GM12878 (cell line): ENCODE measurements at regions not wholly inside any gene's neighbourhood (a gene's known extent, or its start where the extent isn't known, plus 50 kb on each side); places are given as distances from the start of the nearest gene placed in this dataset.

Experiments used
- ATAC-seq: fragments of 200-7000 bp; cut with Tn5 transposase; 3 replicates; pipeline ENCODE4 v1.9.1; 2020; ENCODE audit warnings: mild to moderate bottlenecking, moderate library complexity
- BruUV-seq: library from RNA; stranded (reverse); fragments of 400-500 nt; replicated peaks from 2 replicates; lab custom pipeline; 2021; lab: Mats Ljungman, UMichigan
- CTCF ChIA-PET: fragments of 300-600 bp; sonication (Branson Sonifier 250); formaldehyde crosslinking; extraction: SDS; loops from one replicate; lab custom pipeline; 2021; ENCODE audit warnings: inconsistent platforms; lab: Yijun Ruan, JAX
- POLR2A ChIA-PET: fragments of 350-600 bp; formaldehyde crosslinking; extraction: SDS; loops from one replicate; lab custom pipeline; 2021; ENCODE audit warnings: inconsistent platforms; lab: Charles Lee
- RAD21 ChIA-PET: fragments of 300-600 bp; sonication (Branson Sonifier 250); formaldehyde crosslinking; loops from one replicate; lab custom pipeline; 2023; ENCODE audit warnings: antibody characterized with exemption; ENCODE audit not compliant: unreplicated experiment; lab: Charles Lee
- SMC1A ChIA-PET: fragments of 300-600 bp; sonication (Branson Sonifier 250); formaldehyde crosslinking; loops from one replicate; lab custom pipeline; 2023; ENCODE audit not compliant: unreplicated experiment, uncharacterized antibody; lab: Charles Lee
- DNase-seq: peaks from one replicate; pipeline ENCODE4 v3.0.0-alpha.2; 2011; ENCODE audit warnings: low read depth, low spot score
- FAIRE-seq: peaks from 3 replicates; lab custom pipeline; 2011; peaks lifted over from hg19 to GRCh38; lab: Jason Lieb, UNC
- H2AFZ ChIP-seq: 2 replicates; pipeline ENCODE4 v1.6.0; 2011; ENCODE audit warnings: low read depth, low read length, control low read depth; ENCODE audit not compliant: control insufficient read depth
- H3K27ac ChIP-seq: 2 replicates; pipeline ENCODE4 v1.5.1; 2011; ENCODE audit warnings: control low read depth; ENCODE audit not compliant: control insufficient read depth, insufficient read depth
- H3K27me3 ChIP-seq, 2 experiments: replicated peaks in 1 of 2; 2 replicates each; pipeline versions ENCODE4 v1.6.0 to v1.6.1; 2011; ENCODE audit warnings: low read length in 1 of 2; ENCODE audit not compliant: control insufficient read depth in 2 of 2, insufficient read depth in 2 of 2
- H3K36me3 ChIP-seq, 2 experiments: 2 replicates each; pipeline ENCODE4 v1.5.1; 2011; ENCODE audit warnings: low read length in 1 of 2; ENCODE audit not compliant: control insufficient read depth in 2 of 2, insufficient read depth in 2 of 2
- H3K4me1 ChIP-seq: 2 replicates; pipeline ENCODE4 v1.6.1; 2011; ENCODE audit warnings: mild to moderate bottlenecking, low read length, moderate library complexity, mixed read lengths; ENCODE audit not compliant: control insufficient read depth, insufficient read depth
- H3K4me2 ChIP-seq: 2 replicates; pipeline ENCODE4 v1.6.0; 2011; ENCODE audit warnings: control low read depth; ENCODE audit not compliant: control insufficient read depth, insufficient read depth
- H3K4me3 ChIP-seq: fragments of 200-600 bp; sonication (generic); 2 replicates; pipeline ENCODE4 v1.5.1; 2016
- H3K79me2 ChIP-seq: 2 replicates; pipeline ENCODE4 v1.6.0; 2011; ENCODE audit warnings: low read length; ENCODE audit not compliant: control insufficient read depth, insufficient read depth
- H3K9ac ChIP-seq: 2 replicates; pipeline ENCODE4 v1.8.0; 2011; ENCODE audit warnings: low read length, control low read depth, mixed read lengths; ENCODE audit not compliant: control insufficient read depth, insufficient read depth
- H3K9me3 ChIP-seq: replicated peaks from 3 replicates; pipeline ENCODE4 v1.5.1; 2011; ENCODE audit warnings: mild to moderate bottlenecking, low read length; ENCODE audit not compliant: control insufficient read depth, insufficient read depth
- H4K20me1 ChIP-seq: 2 replicates; pipeline ENCODE4 v1.6.0; 2011; ENCODE audit not compliant: control insufficient read depth, insufficient read depth
- CBX5 ChIP-seq: sonication (generic); IDR thresholded peaks from 2 replicates; pipeline ENCODE4 v1.6.1; 2016; ENCODE audit warnings: low read depth, moderate library complexity, mild to moderate bottlenecking, inconsistent platforms
- CREB1 ChIP-seq: IDR thresholded peaks from 2 replicates; pipeline ENCODE4 v1.6.1; 2012; ENCODE audit warnings: low read depth, mild to moderate bottlenecking, inconsistent platforms
- EP300 ChIP-seq, 2 experiments: fragments of 150-350 bp in 1 of 2; IDR thresholded peaks; 2 replicates each; pipeline ENCODE4 v1.6.1; 2011 to 2012; ENCODE audit warnings: low read depth in 2 of 2, low read length in 2 of 2, borderline replicate concordance in 1 of 2, improper control_type of control experiment in 1 of 2, inconsistent platforms in 1 of 2; ENCODE audit not compliant: control insufficient read depth in 1 of 2
- HCFC1 ChIP-seq: fragments of 150-350 bp; IDR thresholded peaks from 2 replicates; pipeline ENCODE4 v1.6.1; 2014; ENCODE audit warnings: low read length
- MTA2 ChIP-seq: fragments of 450-650 bp; IDR thresholded peaks from 2 replicates; pipeline ENCODE4 v1.6.1; 2016; ENCODE audit warnings: low read depth, mild to moderate bottlenecking, moderate library complexity
- PBX3 ChIP-seq: IDR thresholded peaks from 2 replicates; pipeline ENCODE4 v1.6.1; 2011; ENCODE audit warnings: mild to moderate bottlenecking, low read depth, low read length, moderate library complexity; ENCODE audit not compliant: insufficient replicate concordance
- POU2F2 ChIP-seq: IDR thresholded peaks from 3 replicates; pipeline ENCODE4 v1.6.1; 2011; ENCODE audit warnings: low read depth, mild to moderate bottlenecking, low read length, borderline replicate concordance
- STAT1 ChIP-seq: fragments of 450-650 bp; conservative IDR thresholded peaks from 2 replicates; pipeline ENCODE4 v1.6.1; 2014; ENCODE audit warnings: antibody characterized with exemption, mild to moderate bottlenecking
- ZNF217 ChIP-seq: fragments of 450-650 bp; IDR thresholded peaks from 2 replicates; pipeline ENCODE4 v1.6.1; 2017; ENCODE audit warnings: antibody characterized with exemption, mild to moderate bottlenecking
- WGBS: methylation state at CpG from one replicate; pipeline ENCODE4 v1.1.6; 2016; ENCODE audit warnings: low lambda C conversion rate; ENCODE audit not compliant: insufficient replicate concordance, insufficient coverage; ENCODE audit errors: missing lambda C conversion rate; 5-methylcytosine and 5-hydroxymethylcytosine counted together
- in situ Hi-C: fragments of 300-500 bp; cut with MboI; formaldehyde crosslinking; loops from 9 replicates; pipeline ENCODE4 v1.14.3; 2018; ENCODE audit warnings: mixed read lengths
- intact Hi-C: fragments of 100-400 bp; cut with micrococcal nuclease; formaldehyde crosslinking; loops from one replicate; pipeline ENCODE4 v1.14.2; 2022; ENCODE audit not compliant: unreplicated experiment
- TF ChIP-seq, protein P1 (sequence below): fragments of 450-650 bp; IDR thresholded peaks from 2 replicates; pipeline ENCODE4 v1.6.1; 2017; ENCODE audit warnings: low read depth, mild to moderate bottlenecking, moderate library complexity
- TF ChIP-seq, protein P2 (sequence below): fragments of 450-650 bp; IDR thresholded peaks from 2 replicates; pipeline ENCODE4 v1.6.1; 2017; ENCODE audit warnings: mild to moderate bottlenecking
- TF ChIP-seq, protein P3 (sequence below): IDR thresholded peaks from 2 replicates; pipeline ENCODE4 v1.6.1; 2011; ENCODE audit warnings: low read depth, low read length, improper control_type of control experiment, borderline replicate concordance

DNA sequence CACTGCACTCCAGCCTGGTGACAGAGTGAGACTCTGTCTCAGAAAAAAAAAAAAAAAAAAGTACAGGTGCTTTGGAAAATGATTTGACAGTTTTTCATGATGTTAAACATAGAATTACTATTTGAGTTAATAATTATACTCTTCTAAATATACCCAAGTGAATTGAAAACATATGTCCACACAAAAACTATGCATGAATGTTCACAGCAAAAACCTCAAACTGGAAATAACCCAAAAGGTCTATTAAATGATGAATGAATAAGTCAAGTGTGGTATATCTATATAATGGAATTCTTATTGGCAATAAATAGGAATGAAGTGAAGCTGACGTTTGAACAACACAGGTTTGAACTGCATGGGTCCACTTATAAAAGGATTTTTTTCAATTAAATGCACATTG is 207.2 kb upstream of the DAB2 start:
- no peaks in the 10 kb centered on the region for H3K4me1 ChIP-seq
- H2AFZ ChIP-seq: no peak overlapping the region
- H3K9ac ChIP-seq: no peak overlapping the region
- no peak overlapping the region for H3K4me2 ChIP-seq
- in situ Hi-C loops (no loop called here), intact Hi-C loops (no loop called here)
- H3K27ac ChIP-seq: no peak overlapping the region
- 23% methylated on average over 1 of the region's 1 CpG for WGBS
- no peak for TF ChIP-seq STAT1
- TF ChIP-seq CREB1: no peak
- TF ChIP-seq MTA2: no peak
- TF ChIP-seq, protein P1, sequence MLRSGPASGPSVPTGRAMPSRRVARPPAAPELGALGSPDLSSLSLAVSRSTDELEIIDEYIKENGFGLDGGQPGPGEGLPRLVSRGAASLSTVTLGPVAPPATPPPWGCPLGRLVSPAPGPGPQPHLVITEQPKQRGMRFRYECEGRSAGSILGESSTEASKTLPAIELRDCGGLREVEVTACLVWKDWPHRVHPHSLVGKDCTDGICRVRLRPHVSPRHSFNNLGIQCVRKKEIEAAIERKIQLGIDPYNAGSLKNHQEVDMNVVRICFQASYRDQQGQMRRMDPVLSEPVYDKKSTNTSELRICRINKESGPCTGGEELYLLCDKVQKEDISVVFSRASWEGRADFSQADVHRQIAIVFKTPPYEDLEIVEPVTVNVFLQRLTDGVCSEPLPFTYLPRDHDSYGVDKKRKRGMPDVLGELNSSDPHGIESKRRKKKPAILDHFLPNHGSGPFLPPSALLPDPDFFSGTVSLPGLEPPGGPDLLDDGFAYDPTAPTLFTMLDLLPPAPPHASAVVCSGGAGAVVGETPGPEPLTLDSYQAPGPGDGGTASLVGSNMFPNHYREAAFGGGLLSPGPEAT: no peak
- TF ChIP-seq ZNF217: no peak
- TF ChIP-seq EP300 (IDR thresholded peaks at IDR 0.05; ENCODE audit: borderline replicate concordance in 1 of 2, control insufficient read depth in 1 of 2, low read depth in 2 of 2, low read length in 2 of 2): no peak
- ChIA-PET CTCF (no interaction called here), POLR2A (no interaction called here), RAD21 (no interaction called here), SMC1A (no interaction called here)
- no peaks in the 10 kb centered on the region for H3K9me3 ChIP-seq
- no TSS peak for BruUV-seq
- no peaks in the 10 kb centered on the region for H3K36me3 ChIP-seq
- H3K4me3 ChIP-seq: no peak overlapping the region
- DNase-seq (no peak), FAIRE-seq (no peak), ATAC-seq (no peak)
- H3K27me3 ChIP-seq: no peaks in the 10 kb centered on the region
- H3K79me2 ChIP-seq: no peaks in the 10 kb centered on the region
- no peaks in the 10 kb centered on the region for H4K20me1 ChIP-seq

GRCh38 chr5:39629946-39630345 is 205.2 kb upstream of the DAB2 start:
- WGBS: 8% methylated on average over 5 of the region's 5 CpGs
- RAD21 ChIA-PET: no interaction called here
- H3K4me2 ChIP-seq: no peak overlapping the region
- no peak overlapping the region for H3K4me3 ChIP-seq
- BruUV-seq: no TSS peak
- H3K9me3 ChIP-seq: no peaks in the 10 kb centered on the region; the same call in 2 of the 3 replicates
- no peak for FAIRE-seq
- no peaks in the 10 kb centered on the region for H3K27me3 ChIP-seq
- in situ Hi-C loops (no loop called here), intact Hi-C loops (no loop called here)
- no peak overlapping the region for H3K27ac ChIP-seq
- H3K4me1 ChIP-seq: no peaks in the 10 kb centered on the region
- no peaks in the 10 kb centered on the region for H3K79me2 ChIP-seq
- no peaks in the 10 kb centered on the region for H4K20me1 ChIP-seq
- ATAC-seq: no peak
- POLR2A ChIA-PET: no interaction called here
- CTCF ChIA-PET: no interaction called here
- SMC1A ChIA-PET: no interaction called here
- no peak for DNase-seq
- no peak overlapping the region for H2AFZ ChIP-seq
- H3K9ac ChIP-seq: no peak overlapping the region
- no peaks in the 10 kb centered on the region for H3K36me3 ChIP-seq
- TF ChIP-seq, protein P2, sequence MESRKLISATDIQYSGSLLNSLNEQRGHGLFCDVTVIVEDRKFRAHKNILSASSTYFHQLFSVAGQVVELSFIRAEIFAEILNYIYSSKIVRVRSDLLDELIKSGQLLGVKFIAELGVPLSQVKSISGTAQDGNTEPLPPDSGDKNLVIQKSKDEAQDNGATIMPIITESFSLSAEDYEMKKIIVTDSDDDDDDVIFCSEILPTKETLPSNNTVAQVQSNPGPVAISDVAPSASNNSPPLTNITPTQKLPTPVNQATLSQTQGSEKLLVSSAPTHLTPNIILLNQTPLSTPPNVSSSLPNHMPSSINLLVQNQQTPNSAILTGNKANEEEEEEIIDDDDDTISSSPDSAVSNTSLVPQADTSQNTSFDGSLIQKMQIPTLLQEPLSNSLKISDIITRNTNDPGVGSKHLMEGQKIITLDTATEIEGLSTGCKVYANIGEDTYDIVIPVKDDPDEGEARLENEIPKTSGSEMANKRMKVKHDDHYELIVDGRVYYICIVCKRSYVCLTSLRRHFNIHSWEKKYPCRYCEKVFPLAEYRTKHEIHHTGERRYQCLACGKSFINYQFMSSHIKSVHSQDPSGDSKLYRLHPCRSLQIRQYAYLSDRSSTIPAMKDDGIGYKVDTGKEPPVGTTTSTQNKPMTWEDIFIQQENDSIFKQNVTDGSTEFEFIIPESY: no peak
- TF ChIP-seq, protein P3, sequence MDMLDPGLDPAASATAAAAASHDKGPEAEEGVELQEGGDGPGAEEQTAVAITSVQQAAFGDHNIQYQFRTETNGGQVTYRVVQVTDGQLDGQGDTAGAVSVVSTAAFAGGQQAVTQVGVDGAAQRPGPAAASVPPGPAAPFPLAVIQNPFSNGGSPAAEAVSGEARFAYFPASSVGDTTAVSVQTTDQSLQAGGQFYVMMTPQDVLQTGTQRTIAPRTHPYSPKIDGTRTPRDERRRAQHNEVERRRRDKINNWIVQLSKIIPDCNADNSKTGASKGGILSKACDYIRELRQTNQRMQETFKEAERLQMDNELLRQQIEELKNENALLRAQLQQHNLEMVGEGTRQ: no peak
- TF ChIP-seq PBX3: no peak
- no peak for TF ChIP-seq POU2F2
- TF ChIP-seq CBX5: no peak
- TF ChIP-seq HCFC1: no peak
